GDM1 (cell line): ENCODE measurements at regions not wholly inside any gene's neighbourhood (a gene's known extent, or its start where the extent isn't known, plus 50 kb on each side); places are given as distances from the start of the nearest gene placed in this dataset.

ENCODE experiments used
- DNase-seq: peaks from one replicate; lab custom pipeline; 2025; lab: John Stamatoyannopoulos, UW

GRCh38 chr10:118107040-118107439 lies 60.3 kb upstream of the RAB11FIP2 start:
- DNase-seq = no peak

DNA sequence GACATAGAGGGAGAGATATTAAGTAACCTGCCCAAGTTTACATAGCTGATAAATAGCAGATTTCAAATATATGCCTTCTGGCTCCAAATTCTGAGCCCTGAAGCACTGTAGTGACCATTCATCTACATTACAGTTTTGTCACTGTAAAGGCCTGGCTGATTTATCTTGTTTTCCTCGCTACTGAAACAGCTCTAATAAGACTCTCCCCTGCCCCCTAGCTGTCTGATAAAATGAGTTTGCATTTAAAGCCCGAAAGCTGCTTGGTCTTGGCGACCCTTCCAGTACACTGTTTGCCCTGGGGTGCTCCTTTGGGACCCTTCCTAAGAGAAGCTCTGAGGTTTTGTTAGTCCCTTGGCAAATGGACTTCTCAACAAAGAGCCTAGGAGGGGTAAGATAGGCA lies 59.7 kb upstream of the RAB11FIP2 start:
- DNase-seq = no peak

DNA sequence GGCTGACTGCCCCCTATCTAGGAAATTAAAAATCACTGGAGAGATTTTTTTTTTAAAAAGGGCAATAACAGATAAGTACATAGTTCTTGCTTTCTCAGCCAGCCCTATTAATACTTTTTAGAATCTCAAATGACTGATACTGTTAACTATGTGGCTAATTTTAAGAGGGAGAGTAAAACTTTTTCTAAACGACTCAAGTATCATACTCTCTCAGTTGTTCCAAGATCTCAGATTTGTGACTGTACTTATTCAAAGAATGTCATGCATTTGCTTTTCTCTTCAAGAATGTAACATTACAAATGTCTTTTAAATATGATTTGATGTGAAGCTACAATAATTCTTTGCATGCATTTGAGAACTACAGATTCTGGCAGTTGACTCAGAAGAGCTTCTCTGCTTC lies 55.4 kb upstream of the RAB11FIP2 start:
- DNase-seq = no peak

- no peak for DNase-seq
Observed at GRCh38 chr10:118101501-118101900, 54.8 kb upstream of the RAB11FIP2 start.
